Skeletal muscle cell (primary cell): ENCODE measurements at regions not wholly inside any gene's neighbourhood (a gene's known extent, or its start where the extent isn't known, plus 50 kb on each side); places are given as distances from the start of the nearest gene placed in this dataset.

Source experiments
- DNase-seq: peaks from one replicate; pipeline ENCODE4 v3.0.0-alpha.2; 2010; ENCODE audit warnings: low read depth
- H3K4me3 ChIP-seq: 2 replicates; pipeline ENCODE4 v1.5.1; 2011; ENCODE audit warnings: low read depth, mild to moderate bottlenecking, control low read depth, low read length, moderate library complexity

- no peak for DNase-seq
- H3K4me3 ChIP-seq = no peak overlapping the region
Measured at GRCh38 chr2:238963161-238963970, 115.5 kb downstream of the TWIST2 start.

- DNase-seq = no peak
- H3K4me3 ChIP-seq = no peak overlapping the region
Measured at GRCh38 chr2:238963971-238964328, 116.1 kb downstream of the TWIST2 start.

- no peak overlapping the region for H3K4me3 ChIP-seq
- DNase-seq = no peak
Measured at GRCh38 chr2:238964544-238965067, 116.7 kb downstream of the TWIST2 start.

GRCh38 chr2:238965371-238966071 lies 117.6 kb downstream of the TWIST2 start:
- no peak for DNase-seq
- no peak overlapping the region for H3K4me3 ChIP-seq

GRCh38 chr2:238966072-238966937 lies 118.4 kb downstream of the TWIST2 start:
- no peak for DNase-seq
- no peak overlapping the region for H3K4me3 ChIP-seq

- H3K4me3 ChIP-seq = no peak overlapping the region
- DNase-seq = no peak
Measured at GRCh38 chr2:238967031-238967977, 119.4 kb downstream of the TWIST2 start.

- no peak overlapping the region for H3K4me3 ChIP-seq
- no peak for DNase-seq
Measured at GRCh38 chr2:238967978-238968360, 120.1 kb downstream of the TWIST2 start.

- no peak for DNase-seq
- no peak overlapping the region for H3K4me3 ChIP-seq
Measured at GRCh38 chr2:238968616-238969384, 120.9 kb downstream of the TWIST2 start.

GRCh38 chr2:238969857-238970256 lies 122.0 kb downstream of the TWIST2 start:
- H3K4me3 ChIP-seq = no peak overlapping the region
- no peak for DNase-seq

- H3K4me3 ChIP-seq = no peak overlapping the region
- no peak for DNase-seq
Measured at GRCh38 chr2:238970553-238971081, 122.7 kb downstream of the TWIST2 start.

- H3K4me3 ChIP-seq = no peak overlapping the region
- DNase-seq = no peak
Measured at GRCh38 chr2:238971318-238972145, 123.6 kb downstream of the TWIST2 start.

- no peak for DNase-seq
- no peak overlapping the region for H3K4me3 ChIP-seq
Measured at GRCh38 chr2:238972146-238972445, 124.2 kb downstream of the TWIST2 start.

GRCh38 chr2:238973038-238973739 lies 125.3 kb downstream of the TWIST2 start:
- DNase-seq = no peak
- no peak overlapping the region for H3K4me3 ChIP-seq

GRCh38 chr2:238974081-238974480 lies 126.2 kb downstream of the TWIST2 start:
- DNase-seq = no peak

GRCh38 chr2:238974501-238975166 lies 126.7 kb downstream of the TWIST2 start:
- H3K4me3 ChIP-seq = no peak overlapping the region
- DNase-seq = peak; percentile 75

More at GRCh38 chr2:238974081-238974480, 126.2 kb downstream of the TWIST2 start:
- H3K4me3 ChIP-seq = no peak overlapping the region

GRCh38 chr2:238975408-238975807 lies 127.5 kb downstream of the TWIST2 start:
- DNase-seq = no peak
- no peak overlapping the region for H3K4me3 ChIP-seq
